NB4 (cell line): ENCODE measurements at regions not wholly inside any gene's neighbourhood (a gene's known extent, or its start where the extent isn't known, plus 50 kb on each side); places are given as distances from the start of the nearest gene placed in this dataset.

ENCODE experiments used
- CTCF ChIP-seq: IDR thresholded peaks from one replicate; pipeline ENCODE4 v1.5.1; 2012; ENCODE audit warnings: low read depth, low read length
- MAX ChIP-seq: IDR thresholded peaks from 2 replicates; pipeline ENCODE4 v1.6.1; 2011; ENCODE audit warnings: low read depth, low read length
- MYC ChIP-seq: IDR thresholded peaks from 2 replicates; pipeline ENCODE4 v1.6.1; 2011; ENCODE audit warnings: low read depth, low read length
- POLR2A ChIP-seq: IDR thresholded peaks from 2 replicates; pipeline ENCODE4 v1.6.1; 2011; ENCODE audit warnings: mild to moderate bottlenecking; ENCODE audit not compliant: insufficient read length; ENCODE audit errors: extremely low read depth

DNA sequence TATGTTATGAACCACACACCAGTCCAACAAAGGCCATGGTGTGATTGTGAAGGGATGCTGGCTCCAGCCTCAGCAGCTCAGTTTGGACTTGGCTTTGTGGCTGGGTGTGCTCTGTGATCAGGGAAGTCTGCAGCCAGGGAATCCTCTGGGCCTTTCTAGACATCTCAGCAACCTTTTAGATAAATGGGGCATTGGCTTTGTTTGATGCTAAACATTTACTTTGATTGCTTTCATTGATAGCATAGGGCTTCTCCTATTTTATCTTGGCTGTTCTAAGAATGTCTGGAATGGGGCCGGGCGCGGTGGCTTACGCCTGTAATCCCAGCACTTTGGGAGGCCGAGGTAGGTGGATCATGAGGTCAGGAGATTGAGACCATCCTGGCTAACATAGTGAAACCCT is 104.5 kb downstream of the VAPA start:
- TF ChIP-seq POLR2A = no peak
- no peak for TF ChIP-seq CTCF
- TF ChIP-seq MAX = no peak
- TF ChIP-seq MYC = no peak
